GM19452 (cell line): ENCODE measurements at regions not wholly inside any gene's neighbourhood (a gene's known extent, or its start where the extent isn't known, plus 50 kb on each side); places are given as distances from the start of the nearest gene placed in this dataset.

ENCODE experiments used
- ATAC-seq: cut with Tn5 transposase; IDR thresholded peaks from one replicate; pipeline ENCODE4 v1.9.1; 2021; ENCODE audit not compliant: unreplicated experiment

DNA sequence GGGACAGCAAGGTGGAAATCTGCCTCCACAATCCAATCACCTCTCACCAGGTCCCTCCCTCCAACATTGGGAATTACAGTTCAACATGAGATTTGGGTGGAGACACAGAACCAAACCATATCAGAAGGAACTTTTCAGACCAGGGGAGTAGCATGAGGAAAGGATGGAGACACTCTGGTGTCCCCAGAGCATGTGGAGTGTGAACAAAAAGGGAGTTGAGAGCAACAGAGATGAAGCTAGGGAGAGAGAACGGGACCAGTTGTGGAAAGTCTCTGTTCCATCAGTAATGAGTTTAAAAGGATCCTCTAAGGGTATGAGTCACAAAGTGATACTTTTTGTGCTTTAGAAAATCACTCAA, 382.0 kb downstream of the SFMBT2 start:
- no peak for ATAC-seq

DNA sequence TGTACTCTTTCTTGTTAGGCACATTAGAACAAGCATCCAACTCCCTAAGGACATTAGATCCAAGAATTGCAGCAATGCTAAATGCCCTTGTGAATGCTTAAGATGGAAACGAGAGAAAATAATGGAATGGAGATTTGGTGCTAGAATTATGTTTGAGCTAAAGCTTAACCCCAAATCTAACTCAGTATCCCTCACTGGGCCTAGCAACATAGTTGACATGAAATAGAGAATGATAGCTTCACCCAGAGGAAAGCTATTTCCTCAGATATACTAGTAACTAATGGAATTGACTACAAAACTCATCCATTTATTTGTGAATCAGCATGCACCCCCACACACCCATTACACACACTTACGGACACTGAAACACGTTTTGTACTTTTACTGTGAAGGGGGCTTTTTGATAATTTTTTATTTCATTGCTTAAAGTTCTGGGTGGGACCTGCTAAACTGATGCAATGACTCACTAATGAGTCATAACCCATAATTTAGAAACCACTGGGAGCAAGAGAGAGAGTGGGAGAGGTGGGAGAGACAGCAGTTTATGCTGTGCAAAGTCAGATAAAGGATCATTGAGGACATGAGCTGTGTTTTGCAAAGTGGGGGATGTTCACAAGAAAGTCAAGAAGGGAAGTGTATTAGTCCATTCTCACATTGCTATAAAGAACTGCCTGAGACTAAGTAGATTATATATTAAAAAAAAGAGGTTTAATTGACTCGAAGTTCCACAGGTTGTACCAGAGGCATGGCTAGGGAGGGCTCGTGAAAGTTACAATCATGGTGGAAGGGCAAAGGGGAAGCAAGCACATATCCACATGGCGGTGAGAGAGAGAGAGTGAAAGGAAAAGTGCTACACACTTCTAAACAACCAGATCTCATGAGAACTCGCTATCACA, 382.7 kb downstream of the SFMBT2 start:
- ATAC-seq, result no peak

DNA sequence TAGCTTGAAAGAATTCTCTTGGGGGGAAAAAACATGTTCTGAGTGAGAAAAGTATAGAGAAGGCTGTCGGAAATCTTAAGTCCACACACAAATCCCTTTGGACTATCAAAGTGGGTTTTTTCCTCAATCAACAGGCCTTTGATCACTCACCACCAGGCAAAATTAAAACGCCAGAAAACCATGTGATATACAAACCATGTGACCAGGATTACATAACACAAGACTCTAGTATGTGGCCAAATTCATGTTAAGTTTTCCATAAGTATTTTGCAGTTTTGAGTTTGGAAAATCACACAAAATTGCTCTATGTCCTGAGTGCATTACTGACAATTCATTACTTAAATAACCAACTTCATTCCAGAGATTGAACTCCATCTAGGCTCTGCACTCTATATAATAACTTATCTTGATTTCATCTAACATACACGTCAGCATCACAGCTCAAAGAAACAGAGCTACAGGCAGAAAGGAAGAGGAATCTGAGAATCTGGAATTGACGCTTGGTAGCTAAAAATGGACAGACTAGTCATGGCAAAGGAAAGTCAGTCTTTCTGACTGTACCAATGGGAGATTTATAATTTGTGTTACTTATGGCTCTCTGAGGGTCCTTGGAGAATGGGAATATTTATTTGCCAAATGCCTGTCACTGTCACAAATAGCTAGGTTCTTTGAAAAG, 383.5 kb downstream of the SFMBT2 start:
- ATAC-seq, result no peak

DNA sequence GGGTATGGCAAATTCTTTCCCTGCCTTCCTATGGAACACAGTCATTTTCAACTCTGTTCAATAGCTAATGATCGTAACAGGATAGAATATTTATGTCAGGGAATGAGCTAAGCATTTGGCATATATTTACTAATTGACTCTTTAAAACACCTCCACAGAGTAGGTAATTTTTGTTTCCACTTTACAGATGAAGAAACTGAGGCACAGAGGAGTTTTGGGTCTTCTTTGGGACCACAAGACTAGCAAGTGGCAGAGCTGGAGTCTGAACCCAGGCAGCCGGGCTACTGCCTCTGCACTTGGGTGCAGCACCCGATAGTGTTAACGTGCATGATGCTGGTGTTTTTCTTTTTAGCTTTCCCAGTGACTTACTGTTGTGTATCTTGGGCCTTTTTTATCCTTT, 384.0 kb downstream of the SFMBT2 start:
- ATAC-seq, result no peak

DNA sequence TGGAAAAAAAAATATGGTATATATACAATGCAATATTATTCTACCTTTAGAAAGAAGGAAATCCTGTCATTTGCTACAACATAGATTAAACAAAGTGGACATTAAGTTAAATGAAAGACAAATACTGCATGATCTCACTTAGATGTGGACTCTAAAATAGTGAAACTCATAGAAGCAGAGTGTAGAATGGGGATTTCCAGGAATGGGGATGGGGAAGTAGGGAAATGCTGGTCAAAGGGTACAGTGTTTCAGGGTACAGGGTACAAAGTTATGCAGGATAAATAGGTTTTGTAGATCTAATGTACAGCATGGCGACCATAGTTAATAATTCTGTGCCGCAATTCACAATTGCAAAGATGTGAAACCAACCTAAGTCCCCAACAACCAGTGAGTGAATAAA, 385.5 kb downstream of the SFMBT2 start:
- ATAC-seq, result no peak

DNA sequence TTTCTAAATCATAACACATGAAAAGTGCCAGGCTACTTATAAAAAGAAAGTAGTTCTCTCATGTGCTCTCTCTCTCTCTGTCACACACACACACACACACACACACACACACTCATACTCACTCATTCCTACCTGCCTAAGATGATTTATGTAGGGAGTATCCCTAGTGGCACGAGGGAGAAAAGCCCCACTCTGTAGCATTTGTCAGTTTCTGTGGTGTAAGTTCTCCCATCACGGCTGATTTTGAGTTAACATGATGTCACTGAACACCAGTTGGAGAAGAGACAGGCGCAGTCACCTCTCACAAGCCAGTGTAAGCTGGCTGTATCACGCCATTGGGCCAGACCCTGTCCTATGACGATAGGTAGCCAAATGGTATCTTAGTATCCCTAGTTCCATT, 395.4 kb downstream of the SFMBT2 start:
- ATAC-seq, result no peak

DNA sequence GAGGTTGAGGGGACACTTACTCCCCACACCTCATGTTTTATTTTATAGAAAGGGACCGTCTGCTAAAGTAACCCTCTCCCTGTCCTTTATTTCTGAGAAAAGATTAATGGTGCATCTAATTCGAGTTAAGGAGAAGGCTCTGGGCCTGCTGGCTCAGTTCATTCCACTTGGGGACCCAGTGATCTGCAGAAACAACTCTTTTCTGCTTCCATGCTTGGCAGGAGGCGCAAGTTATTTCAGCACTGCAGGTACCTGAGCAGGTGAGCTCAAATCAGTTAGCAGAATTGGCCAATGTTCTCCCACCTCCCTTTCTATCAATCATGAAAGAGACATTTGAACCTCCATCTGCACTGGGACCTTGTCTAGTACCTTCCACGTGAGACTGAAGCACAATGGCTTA, 396.1 kb downstream of the SFMBT2 start:
- ATAC-seq, result no peak

DNA sequence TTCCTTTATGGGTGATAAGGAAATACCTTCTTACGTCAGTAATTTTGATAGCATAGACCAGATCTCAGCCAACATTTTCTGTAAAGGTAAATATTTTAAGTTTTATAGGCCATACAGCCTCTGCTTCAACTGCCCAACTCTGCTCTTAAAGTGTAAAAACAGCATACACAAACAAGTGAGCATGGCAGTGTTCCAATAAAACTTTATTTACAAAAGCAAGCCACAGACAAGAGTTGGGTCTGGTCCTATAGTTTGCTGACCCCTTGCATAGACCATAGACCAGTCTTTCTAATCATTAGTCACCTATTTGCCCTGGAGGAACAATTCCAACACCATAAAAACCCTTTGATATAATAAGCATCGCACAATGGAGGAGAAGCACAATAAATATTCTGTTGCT, 398.8 kb downstream of the SFMBT2 start:
- no peak for ATAC-seq

DNA sequence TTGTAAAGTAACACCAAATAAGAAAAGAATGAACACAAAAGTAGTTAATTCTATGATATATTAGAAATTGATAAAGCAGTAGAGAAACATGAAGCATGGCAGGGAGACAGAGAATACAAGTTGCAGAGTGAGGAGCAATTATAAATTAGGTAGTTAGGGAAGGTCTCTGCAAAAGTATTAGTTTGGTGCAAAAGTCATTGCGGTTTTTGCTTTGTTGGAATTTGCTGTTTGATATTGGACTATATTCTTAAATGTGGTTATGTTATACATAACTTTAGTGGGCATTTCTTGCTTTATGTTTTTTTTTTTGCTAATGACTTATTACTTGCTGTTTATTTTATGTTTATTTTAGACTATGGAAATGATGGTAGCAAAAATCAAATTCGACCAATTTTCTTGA, 402.2 kb downstream of the SFMBT2 start:
- no peak for ATAC-seq

DNA sequence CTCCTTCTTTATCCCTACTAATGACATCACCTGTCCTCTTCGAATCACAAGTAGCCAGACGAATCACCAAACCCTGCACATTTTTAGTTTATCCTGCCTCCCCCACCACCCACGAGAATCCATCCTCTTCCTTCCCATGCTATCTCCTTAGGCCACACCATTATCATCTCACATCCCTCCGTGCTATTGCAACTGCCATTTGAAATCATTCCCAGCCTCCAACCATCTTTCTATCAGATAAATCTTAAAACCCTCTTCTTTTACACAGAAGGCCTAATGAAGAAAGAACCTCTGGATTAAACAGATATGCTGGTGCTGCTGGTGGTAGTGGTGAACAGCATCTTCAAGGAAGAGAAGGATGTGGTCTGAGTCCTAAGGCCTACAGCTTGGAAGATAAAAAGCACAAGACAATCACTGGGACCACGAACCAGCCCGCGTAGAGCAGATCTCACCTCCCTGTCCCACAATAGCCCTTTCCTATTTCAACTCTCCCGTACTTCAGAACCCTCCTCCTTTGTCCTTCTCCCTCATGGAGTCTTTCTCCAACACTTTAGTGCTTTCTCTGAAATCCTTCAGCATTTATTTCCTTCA, 403.1 kb downstream of the SFMBT2 start:
- no peak for ATAC-seq

DNA sequence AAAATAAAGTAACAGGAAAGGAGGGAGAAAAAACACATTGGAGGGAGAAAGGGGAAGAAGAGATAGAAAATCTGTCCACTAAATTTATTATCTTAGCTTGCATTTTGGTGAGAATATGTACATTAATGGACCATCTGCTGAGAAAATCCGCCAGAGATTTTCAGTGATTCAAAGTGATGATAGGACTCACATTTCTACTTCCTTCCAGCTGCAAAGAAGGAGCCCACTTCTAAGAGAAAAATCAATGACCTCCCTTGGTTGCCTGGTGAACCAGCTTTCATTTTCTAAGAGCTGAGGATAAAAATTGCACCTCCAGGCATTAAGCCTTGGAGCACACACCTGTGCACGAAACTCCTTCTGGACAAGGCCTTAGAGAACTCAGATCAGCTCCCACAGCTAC, 404.3 kb downstream of the SFMBT2 start:
- no peak for ATAC-seq

DNA sequence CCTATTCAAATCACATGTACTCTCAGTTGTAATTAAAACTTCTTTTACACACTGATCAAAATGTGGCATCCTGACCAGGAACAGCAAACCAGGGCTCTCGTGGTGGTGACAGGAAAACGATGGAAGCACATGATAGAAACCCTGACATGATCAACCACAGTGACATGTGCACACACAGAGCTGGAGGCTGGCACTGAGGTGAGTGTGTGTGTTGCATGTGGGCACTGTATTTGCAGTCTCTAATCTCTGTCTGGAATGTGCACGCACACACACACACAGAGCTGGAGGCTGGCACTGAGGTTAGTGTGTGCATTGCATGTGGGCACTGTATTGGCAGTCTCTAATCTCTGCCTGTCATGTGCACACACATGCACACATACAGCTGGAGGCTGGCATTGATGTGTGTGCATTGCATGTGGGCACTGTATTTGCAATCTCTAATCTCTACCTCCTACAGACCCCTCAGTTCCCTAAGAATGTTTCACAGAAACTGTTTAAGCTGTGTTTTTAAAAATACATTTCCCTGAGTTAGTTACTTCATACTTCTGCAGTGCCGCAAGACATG, 406.9 kb downstream of the SFMBT2 start:
- no peak for ATAC-seq

DNA sequence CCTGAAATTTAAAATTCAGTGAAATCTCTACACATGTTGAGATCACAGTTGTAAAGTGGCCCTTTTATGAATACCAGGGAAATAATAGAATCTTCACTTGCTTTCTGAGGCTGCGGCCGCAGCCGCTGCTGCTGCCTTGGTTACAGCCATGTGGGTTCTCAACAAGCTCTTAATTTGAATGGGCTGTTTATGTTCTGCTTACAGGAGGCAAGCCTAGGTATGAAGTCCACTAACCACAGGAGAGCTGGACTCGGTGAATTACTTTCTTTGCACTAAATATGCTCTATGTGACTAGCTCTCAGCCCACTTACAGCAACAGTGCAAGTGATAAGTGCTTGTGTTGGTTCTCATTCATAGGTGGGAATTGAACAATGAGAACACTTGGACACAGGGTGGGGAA, 410.8 kb downstream of the SFMBT2 start:
- no peak for ATAC-seq

DNA sequence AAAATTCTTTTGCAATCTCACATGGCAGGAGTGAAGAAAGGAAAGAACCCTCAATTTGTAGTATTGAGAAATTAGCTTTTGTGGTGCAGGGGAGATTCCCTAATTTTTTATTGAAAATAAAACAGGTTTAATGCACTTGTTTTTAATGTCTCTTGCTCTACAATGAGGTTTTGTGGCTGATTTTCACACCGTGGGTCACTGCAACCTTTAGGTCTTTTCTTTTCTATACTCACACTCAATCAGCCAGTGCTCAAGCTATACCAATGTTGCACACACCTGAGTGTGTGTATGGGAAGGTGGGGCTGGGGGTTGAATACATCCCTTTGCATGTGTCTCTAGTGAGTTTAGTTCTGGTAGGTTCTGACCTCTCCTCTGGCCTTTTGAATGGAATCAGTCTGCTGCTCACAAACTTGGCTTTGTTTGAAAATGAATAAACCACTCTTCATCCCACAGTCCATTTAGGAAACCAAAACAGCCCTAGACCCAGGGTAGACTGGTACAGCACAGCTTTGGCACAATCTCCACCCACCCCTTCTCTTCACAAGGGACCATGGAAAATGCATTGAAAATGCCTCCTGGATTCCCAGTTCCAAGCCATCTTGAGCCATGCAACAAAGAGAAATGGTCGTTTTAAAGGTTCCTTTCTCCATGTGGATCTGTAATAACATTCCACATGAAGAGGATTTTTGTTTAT, 411.5 kb downstream of the SFMBT2 start:
- no peak for ATAC-seq

DNA sequence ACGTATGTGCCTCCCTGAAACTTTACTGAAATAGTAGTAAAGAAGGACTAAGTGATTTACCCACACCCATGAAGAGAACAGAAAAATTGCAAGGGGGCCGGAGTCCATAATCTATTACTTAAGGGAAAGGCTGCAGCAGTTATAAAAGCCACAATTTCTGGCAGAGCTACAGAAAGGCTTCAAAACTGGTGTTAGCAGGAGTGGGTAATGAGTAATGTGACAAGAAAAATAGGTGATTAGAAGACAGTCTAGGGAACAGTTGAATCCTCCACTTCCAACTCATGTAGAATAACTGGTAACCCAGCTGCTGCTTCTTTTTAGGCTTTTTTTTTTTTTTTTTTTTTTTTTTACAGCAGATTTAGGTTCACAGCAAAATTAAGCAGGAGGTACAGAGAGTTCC, 413.3 kb downstream of the SFMBT2 start:
- ATAC-seq, result no peak

DNA sequence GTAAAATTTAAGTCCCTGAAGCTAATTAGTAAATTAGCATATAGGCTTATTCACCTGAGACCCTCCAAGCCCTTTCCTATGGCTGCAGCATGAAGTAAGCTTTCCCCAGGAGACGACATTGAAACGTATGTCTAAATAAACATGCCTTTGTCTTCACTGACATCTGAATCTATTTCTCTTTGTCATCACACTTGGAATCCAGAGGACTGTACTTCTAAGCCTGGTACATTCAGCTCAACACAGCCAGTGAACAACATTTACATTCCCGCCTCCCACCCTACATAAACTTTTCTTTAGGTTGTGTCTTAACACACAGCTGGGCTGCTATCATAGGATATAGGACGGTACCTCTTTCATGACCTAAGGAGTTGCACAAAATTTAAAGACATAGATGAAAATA, 414.4 kb downstream of the SFMBT2 start:
- ATAC-seq, result no peak

DNA sequence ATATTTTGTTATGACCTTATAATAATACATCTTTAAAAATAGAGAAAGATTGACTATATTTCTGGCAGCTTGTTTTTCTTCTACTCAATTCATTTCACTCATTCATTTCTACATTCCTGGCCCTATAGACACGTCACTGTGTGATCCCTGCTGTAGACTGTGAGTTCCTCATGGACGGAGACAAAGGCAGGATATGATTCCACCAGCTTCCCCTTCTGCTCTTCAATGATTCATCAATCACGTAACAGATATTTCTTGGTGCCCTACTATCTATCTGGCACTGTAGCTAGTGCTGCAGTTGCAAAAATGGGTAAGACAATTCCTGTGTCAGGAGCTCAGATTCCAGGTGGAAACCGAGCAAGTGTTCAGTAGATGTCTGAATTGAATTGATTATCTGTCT, 415.0 kb downstream of the SFMBT2 start:
- ATAC-seq, result no peak

DNA sequence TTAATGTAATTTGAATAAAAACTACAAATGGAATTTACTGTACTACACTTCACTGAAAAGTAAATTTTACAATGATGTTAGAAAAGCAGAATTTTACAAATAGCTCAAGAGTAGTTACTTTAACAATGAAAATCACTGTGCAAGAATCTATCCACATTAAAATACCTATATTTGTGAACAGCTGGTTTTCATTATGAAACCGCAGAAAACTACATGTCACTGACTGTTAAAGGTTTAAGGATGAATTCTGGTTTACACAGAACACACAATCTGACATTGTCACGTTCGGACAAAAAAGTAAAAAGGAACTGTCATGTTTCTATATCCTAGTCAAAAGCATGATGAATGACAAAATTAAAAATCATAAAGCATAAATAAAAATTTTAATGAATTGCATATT, 415.3 kb upstream of the PRKCQ start:
- ATAC-seq, result no peak

DNA sequence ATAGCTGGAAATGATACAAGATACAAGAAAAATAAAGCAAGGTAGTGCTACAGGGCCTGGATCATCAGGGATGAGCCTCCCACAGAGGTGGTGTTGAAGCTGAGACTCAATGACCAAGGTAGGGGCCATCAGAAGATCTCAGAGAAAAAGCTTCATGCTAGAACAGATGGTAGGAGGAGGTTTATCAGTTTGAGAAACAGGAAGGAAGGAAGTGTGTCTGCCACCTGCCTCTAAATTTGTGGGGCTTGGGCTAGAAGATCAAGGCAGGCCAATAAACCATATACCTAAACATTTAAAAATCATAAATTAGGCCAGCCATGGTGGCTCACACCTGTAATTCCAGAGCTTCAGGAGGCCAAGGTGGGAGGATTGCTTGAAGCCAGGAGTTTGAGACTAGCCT, 410.8 kb upstream of the PRKCQ start:
- ATAC-seq, result no peak

DNA sequence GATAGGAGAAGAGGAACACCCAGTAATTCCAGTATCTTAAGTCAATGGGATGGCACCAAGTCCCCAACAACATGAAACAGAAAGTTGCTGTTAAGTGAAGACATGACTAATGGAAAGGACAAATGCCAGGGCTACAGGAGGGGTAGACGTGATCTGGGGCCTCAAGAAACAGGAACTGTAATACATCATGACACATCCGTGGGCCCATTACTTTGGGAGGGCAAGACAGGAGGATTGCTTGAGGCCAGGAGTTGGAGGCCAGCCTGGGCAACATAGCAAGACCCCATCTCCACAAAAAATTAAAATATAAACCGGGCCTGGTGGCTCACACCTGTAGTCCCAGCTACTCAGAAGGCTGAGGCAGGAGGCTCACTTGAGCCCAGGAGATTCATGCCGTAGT, 408.6 kb upstream of the PRKCQ start:
- no peak for ATAC-seq

DNA sequence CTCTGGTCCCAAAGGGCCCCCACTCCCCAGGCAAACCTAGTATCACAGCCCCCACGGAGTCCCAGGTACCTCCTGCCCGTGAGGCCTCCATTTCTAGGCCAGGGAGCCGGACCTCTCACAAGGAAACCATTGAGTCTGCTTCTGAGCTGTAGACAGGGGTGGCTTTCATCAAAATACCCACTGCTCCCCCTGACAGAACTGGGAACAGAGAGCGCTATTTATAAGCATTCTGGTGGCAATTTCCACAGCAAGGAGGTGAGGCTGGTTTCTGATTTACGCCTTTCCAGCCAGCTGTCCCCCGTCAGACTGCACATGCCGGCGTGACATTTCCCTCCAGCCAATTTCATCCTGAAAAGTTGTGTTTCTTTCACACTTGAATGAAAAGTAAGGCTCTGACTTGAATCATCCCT, 407.5 kb upstream of the PRKCQ start:
- ATAC-seq, result no peak
